GM12878 (cell line): ENCODE measurements at regions not wholly inside any gene's neighbourhood (a gene's known extent, or its start where the extent isn't known, plus 50 kb on each side); places are given as distances from the start of the nearest gene placed in this dataset.
A peak's percentile ranks its signal among the peaks of the same experiment; 100 is the strongest.

ENCODE experiments used
- ATAC-seq: fragments of 200-7000 bp; cut with Tn5 transposase; 3 replicates; pipeline ENCODE4 v1.9.1; 2020; ENCODE audit warnings: mild to moderate bottlenecking, moderate library complexity
- BruUV-seq: library from RNA; stranded (reverse); fragments of 400-500 nt; replicated peaks from 2 replicates; lab custom pipeline; 2021; lab: Mats Ljungman, UMichigan
- CTCF ChIA-PET: fragments of 300-600 bp; sonication (Branson Sonifier 250); formaldehyde crosslinking; extraction: SDS; loops from one replicate; lab custom pipeline; 2021; ENCODE audit warnings: inconsistent platforms; lab: Yijun Ruan, JAX
- POLR2A ChIA-PET: fragments of 350-600 bp; formaldehyde crosslinking; extraction: SDS; loops from one replicate; lab custom pipeline; 2021; ENCODE audit warnings: inconsistent platforms; lab: Charles Lee
- RAD21 ChIA-PET: fragments of 300-600 bp; sonication (Branson Sonifier 250); formaldehyde crosslinking; loops from one replicate; lab custom pipeline; 2023; ENCODE audit warnings: antibody characterized with exemption; ENCODE audit not compliant: unreplicated experiment; lab: Charles Lee
- SMC1A ChIA-PET: fragments of 300-600 bp; sonication (Branson Sonifier 250); formaldehyde crosslinking; loops from one replicate; lab custom pipeline; 2023; ENCODE audit not compliant: unreplicated experiment, uncharacterized antibody; lab: Charles Lee
- DNase-seq: peaks from one replicate; pipeline ENCODE4 v3.0.0-alpha.2; 2011; ENCODE audit warnings: low read depth, low spot score
- FAIRE-seq: peaks from 3 replicates; lab custom pipeline; 2011; peaks lifted over from hg19 to GRCh38; lab: Jason Lieb, UNC
- H2AFZ ChIP-seq: 2 replicates; pipeline ENCODE4 v1.6.0; 2011; ENCODE audit warnings: low read depth, low read length, control low read depth; ENCODE audit not compliant: control insufficient read depth
- H3K27ac ChIP-seq: 2 replicates; pipeline ENCODE4 v1.5.1; 2011; ENCODE audit warnings: control low read depth; ENCODE audit not compliant: control insufficient read depth, insufficient read depth
- H3K27me3 ChIP-seq, 2 experiments: replicated peaks in 1 of 2; 2 replicates each; pipeline versions ENCODE4 v1.6.0 to v1.6.1; 2011; ENCODE audit warnings: low read length in 1 of 2; ENCODE audit not compliant: control insufficient read depth in 2 of 2, insufficient read depth in 2 of 2
- H3K36me3 ChIP-seq, 2 experiments: 2 replicates each; pipeline ENCODE4 v1.5.1; 2011; ENCODE audit warnings: low read length in 1 of 2; ENCODE audit not compliant: control insufficient read depth in 2 of 2, insufficient read depth in 2 of 2
- H3K4me1 ChIP-seq: 2 replicates; pipeline ENCODE4 v1.6.1; 2011; ENCODE audit warnings: mild to moderate bottlenecking, low read length, moderate library complexity, mixed read lengths; ENCODE audit not compliant: control insufficient read depth, insufficient read depth
- H3K4me2 ChIP-seq: 2 replicates; pipeline ENCODE4 v1.6.0; 2011; ENCODE audit warnings: control low read depth; ENCODE audit not compliant: control insufficient read depth, insufficient read depth
- H3K4me3 ChIP-seq: fragments of 200-600 bp; sonication (generic); 2 replicates; pipeline ENCODE4 v1.5.1; 2016
- H3K79me2 ChIP-seq: 2 replicates; pipeline ENCODE4 v1.6.0; 2011; ENCODE audit warnings: low read length; ENCODE audit not compliant: control insufficient read depth, insufficient read depth
- H3K9ac ChIP-seq: 2 replicates; pipeline ENCODE4 v1.8.0; 2011; ENCODE audit warnings: low read length, control low read depth, mixed read lengths; ENCODE audit not compliant: control insufficient read depth, insufficient read depth
- H3K9me3 ChIP-seq: replicated peaks from 3 replicates; pipeline ENCODE4 v1.5.1; 2011; ENCODE audit warnings: mild to moderate bottlenecking, low read length; ENCODE audit not compliant: control insufficient read depth, insufficient read depth
- H4K20me1 ChIP-seq: 2 replicates; pipeline ENCODE4 v1.6.0; 2011; ENCODE audit not compliant: control insufficient read depth, insufficient read depth
- RAD51 ChIP-seq: fragments of 450-650 bp; IDR thresholded peaks from 2 replicates; pipeline ENCODE4 v1.6.1; 2016; ENCODE audit warnings: moderate library complexity, mild to moderate bottlenecking, inconsistent platforms
- WGBS: methylation state at CpG from one replicate; pipeline ENCODE4 v1.1.6; 2016; ENCODE audit warnings: low lambda C conversion rate; ENCODE audit not compliant: insufficient replicate concordance, insufficient coverage; ENCODE audit errors: missing lambda C conversion rate; 5-methylcytosine and 5-hydroxymethylcytosine counted together
- in situ Hi-C: fragments of 300-500 bp; cut with MboI; formaldehyde crosslinking; loops from 9 replicates; pipeline ENCODE4 v1.14.3; 2018; ENCODE audit warnings: mixed read lengths
- intact Hi-C: fragments of 100-400 bp; cut with micrococcal nuclease; formaldehyde crosslinking; loops from one replicate; pipeline ENCODE4 v1.14.2; 2022; ENCODE audit not compliant: unreplicated experiment
- TF ChIP-seq, protein P1 (sequence below): IDR thresholded peaks from 2 replicates; pipeline ENCODE4 v1.6.1; 2012; ENCODE audit warnings: improper control_type of control experiment, low read depth, low read length; ENCODE audit not compliant: insufficient replicate concordance
- TF ChIP-seq, protein P2 (sequence below): IDR thresholded peaks from 2 replicates; pipeline ENCODE4 v1.6.1; 2011; ENCODE audit warnings: borderline replicate concordance, low read depth, mild to moderate bottlenecking, moderate library complexity, mixed read lengths, low read length; ENCODE audit not compliant: insufficient read depth; ENCODE audit errors: extremely low read length
- TF ChIP-seq, protein P3 (sequence below): fragments of 450-650 bp; IDR thresholded peaks from 2 replicates; pipeline ENCODE4 v1.6.1; 2017; ENCODE audit warnings: mild to moderate bottlenecking, low read depth, inconsistent platforms; ENCODE audit not compliant: poor library complexity, severe bottlenecking

DNA sequence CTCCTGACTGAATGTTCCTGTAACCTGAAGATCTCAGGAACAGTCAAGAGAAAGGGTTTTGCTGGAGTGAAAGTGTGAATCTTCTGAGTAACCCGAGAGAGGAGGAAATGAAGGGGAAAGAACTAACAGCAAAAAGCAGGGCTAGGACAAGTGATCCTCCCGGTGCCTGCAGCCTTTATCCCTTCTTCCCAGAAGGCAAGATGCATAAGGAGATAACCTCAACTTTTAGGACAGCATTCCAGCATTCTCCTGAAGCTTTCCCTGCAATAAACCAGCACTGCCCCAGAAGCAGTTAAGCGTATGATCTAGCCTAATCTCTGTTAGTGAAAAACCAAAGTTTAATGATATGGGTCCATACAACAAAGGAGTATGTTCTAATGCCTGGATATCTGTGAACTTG lies 298.8 kb downstream of the MEX3B start (continued):
- TF ChIP-seq, protein P1, sequence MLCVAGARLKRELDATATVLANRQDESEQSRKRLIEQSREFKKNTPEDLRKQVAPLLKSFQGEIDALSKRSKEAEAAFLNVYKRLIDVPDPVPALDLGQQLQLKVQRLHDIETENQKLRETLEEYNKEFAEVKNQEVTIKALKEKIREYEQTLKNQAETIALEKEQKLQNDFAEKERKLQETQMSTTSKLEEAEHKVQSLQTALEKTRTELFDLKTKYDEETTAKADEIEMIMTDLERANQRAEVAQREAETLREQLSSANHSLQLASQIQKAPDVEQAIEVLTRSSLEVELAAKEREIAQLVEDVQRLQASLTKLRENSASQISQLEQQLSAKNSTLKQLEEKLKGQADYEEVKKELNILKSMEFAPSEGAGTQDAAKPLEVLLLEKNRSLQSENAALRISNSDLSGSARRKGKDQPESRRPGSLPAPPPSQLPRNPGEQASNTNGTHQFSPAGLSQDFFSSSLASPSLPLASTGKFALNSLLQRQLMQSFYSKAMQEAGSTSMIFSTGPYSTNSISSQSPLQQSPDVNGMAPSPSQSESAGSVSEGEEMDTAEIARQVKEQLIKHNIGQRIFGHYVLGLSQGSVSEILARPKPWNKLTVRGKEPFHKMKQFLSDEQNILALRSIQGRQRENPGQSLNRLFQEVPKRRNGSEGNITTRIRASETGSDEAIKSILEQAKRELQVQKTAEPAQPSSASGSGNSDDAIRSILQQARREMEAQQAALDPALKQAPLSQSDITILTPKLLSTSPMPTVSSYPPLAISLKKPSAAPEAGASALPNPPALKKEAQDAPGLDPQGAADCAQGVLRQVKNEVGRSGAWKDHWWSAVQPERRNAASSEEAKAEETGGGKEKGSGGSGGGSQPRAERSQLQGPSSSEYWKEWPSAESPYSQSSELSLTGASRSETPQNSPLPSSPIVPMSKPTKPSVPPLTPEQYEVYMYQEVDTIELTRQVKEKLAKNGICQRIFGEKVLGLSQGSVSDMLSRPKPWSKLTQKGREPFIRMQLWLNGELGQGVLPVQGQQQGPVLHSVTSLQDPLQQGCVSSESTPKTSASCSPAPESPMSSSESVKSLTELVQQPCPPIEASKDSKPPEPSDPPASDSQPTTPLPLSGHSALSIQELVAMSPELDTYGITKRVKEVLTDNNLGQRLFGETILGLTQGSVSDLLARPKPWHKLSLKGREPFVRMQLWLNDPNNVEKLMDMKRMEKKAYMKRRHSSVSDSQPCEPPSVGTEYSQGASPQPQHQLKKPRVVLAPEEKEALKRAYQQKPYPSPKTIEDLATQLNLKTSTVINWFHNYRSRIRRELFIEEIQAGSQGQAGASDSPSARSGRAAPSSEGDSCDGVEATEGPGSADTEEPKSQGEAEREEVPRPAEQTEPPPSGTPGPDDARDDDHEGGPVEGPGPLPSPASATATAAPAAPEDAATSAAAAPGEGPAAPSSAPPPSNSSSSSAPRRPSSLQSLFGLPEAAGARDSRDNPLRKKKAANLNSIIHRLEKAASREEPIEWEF, result no peak

DNA sequence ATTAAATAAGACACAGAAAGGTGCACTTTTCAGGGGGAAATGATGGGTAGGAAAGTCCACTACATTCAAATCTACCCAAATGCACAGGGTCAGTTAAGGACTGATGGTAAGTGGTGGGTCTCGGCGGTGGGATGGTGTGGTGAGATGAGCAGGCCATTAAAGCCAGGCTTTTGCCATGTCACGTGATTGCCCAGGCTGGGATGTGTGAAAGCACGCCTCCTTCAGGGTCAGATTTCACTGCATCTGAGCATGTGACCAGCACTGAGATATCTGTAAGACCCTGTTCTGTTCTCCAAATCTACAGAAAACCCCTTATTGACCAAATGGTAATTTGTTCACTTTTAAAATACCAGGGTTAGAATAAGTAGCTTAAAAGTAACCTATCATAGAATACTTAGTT lies 301.5 kb downstream of the MEX3B start:
- SMC1A ChIA-PET, result no interaction called here
- no peak overlapping the region for H3K4me3 ChIP-seq
- POLR2A ChIA-PET, result no interaction called here
- H2AFZ ChIP-seq, result no peak overlapping the region
- DNase-seq (no peak), FAIRE-seq (no peak), ATAC-seq (no peak)
- TF ChIP-seq, protein P2, sequence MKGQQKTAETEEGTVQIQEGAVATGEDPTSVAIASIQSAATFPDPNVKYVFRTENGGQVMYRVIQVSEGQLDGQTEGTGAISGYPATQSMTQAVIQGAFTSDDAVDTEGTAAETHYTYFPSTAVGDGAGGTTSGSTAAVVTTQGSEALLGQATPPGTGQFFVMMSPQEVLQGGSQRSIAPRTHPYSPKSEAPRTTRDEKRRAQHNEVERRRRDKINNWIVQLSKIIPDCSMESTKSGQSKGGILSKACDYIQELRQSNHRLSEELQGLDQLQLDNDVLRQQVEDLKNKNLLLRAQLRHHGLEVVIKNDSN, result peak; percentile 10
- TF ChIP-seq, protein P3, sequence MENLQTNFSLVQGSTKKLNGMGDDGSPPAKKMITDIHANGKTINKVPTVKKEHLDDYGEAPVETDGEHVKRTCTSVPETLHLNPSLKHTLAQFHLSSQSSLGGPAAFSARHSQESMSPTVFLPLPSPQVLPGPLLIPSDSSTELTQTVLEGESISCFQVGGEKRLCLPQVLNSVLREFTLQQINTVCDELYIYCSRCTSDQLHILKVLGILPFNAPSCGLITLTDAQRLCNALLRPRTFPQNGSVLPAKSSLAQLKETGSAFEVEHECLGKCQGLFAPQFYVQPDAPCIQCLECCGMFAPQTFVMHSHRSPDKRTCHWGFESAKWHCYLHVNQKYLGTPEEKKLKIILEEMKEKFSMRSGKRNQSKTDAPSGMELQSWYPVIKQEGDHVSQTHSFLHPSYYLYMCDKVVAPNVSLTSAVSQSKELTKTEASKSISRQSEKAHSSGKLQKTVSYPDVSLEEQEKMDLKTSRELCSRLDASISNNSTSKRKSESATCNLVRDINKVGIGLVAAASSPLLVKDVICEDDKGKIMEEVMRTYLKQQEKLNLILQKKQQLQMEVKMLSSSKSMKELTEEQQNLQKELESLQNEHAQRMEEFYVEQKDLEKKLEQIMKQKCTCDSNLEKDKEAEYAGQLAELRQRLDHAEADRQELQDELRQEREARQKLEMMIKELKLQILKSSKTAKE, result no peak
- peak; percentile 27; the same call in 1 of the 2 replicates for TF ChIP-seq RAD51
- H3K4me1 ChIP-seq, result no peaks in the 10 kb centered on the region
- no peak overlapping the region for H3K27ac ChIP-seq
- no peaks in the 10 kb centered on the region for H3K36me3 ChIP-seq
- no peaks in the 10 kb centered on the region for H3K9me3 ChIP-seq
- H3K79me2 ChIP-seq, result no peaks in the 10 kb centered on the region
- intact Hi-C loops, result no loop called here
- H4K20me1 ChIP-seq, result no peaks in the 10 kb centered on the region
- in situ Hi-C loops, result no loop called here
- CTCF ChIA-PET, result no interaction called here
- BruUV-seq, result no TSS peak
- RAD21 ChIA-PET, result no interaction called here
- H3K4me2 ChIP-seq, result no peak overlapping the region
- no peak overlapping the region for H3K9ac ChIP-seq
- H3K27me3 ChIP-seq, result no peaks in the 10 kb centered on the region
- WGBS, result 56% methylated on average over 4 of the region's 4 CpGs
